ENCODE measurements at regions not wholly inside any gene's neighbourhood (a gene's known extent, or its start where the extent isn't known, plus 50 kb on each side); places are given as distances from the start of the nearest gene placed in this dataset.

DNA sequence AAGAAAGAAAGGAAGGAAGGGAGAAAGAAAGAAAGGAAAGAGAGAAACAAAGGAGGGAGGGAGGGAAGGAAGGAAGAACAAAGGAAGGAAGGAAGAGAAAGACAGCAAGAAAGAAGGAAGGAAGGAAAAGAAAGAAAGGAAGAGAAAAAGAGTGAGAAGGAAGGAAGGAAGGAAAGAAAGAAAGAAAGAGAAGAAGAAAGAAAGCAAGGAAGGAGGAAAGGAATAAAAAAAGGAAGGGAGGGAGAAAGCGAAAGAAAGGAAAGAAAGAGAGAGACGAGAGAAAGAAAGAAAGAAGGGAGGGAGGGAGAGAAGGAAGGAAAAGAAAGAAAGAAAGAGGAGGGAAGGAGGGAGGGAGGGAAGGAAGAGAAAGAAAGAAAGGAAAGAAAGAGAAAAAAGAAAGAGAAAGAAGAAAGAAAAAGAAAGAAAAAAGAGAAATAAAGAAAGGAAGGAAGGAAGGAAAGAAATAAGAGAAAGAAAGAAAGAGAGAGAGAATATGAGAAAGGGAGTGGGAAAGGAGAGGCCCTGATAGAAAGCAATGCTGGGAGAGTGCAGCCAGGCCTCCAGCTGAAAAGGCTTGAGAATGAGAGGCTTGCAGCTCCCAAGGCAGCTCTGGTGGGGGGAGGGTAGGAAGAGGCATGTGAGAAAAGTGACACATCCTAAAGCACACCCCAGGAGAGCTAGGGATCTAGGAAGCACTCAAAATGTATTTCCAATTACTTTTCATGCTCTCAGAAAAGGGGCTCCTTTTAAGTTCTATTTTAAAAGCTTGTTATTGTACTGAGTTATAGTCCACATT lies 134.0 kb upstream of the ZIC3 start:
- TF ChIP-seq, protein P1, sequence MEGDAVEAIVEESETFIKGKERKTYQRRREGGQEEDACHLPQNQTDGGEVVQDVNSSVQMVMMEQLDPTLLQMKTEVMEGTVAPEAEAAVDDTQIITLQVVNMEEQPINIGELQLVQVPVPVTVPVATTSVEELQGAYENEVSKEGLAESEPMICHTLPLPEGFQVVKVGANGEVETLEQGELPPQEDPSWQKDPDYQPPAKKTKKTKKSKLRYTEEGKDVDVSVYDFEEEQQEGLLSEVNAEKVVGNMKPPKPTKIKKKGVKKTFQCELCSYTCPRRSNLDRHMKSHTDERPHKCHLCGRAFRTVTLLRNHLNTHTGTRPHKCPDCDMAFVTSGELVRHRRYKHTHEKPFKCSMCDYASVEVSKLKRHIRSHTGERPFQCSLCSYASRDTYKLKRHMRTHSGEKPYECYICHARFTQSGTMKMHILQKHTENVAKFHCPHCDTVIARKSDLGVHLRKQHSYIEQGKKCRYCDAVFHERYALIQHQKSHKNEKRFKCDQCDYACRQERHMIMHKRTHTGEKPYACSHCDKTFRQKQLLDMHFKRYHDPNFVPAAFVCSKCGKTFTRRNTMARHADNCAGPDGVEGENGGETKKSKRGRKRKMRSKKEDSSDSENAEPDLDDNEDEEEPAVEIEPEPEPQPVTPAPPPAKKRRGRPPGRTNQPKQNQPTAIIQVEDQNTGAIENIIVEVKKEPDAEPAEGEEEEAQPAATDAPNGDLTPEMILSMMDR (IDR thresholded peaks at IDR 0.05), result no peak
- TF ChIP-seq ZFX (IDR thresholded peaks at IDR 0.05; ENCODE audit: borderline replicate concordance), result no peak
